H9 (cell line): ENCODE measurements at regions not wholly inside any gene's neighbourhood (a gene's known extent, or its start where the extent isn't known, plus 50 kb on each side); places are given as distances from the start of the nearest gene placed in this dataset.

Experiments
- DNase-seq: peaks from one replicate; pipeline ENCODE4 v3.0.0-alpha.2; 2017
- H2AFZ ChIP-seq: one replicate; pipeline ENCODE4 v1.6.1; 2013; ENCODE audit warnings: mild to moderate bottlenecking, low read length, control low read depth, moderate library complexity
- H2AK5ac ChIP-seq: 2 replicates; pipeline ENCODE4 v1.6.1; 2013; ENCODE audit warnings: low read length, control low read depth, mixed read lengths; ENCODE audit not compliant: insufficient read length
- H2BK120ac ChIP-seq: one replicate; pipeline ENCODE4 v1.6.1; 2013; ENCODE audit warnings: low read depth, mild to moderate bottlenecking, low read length, control low read depth, inconsistent platforms; ENCODE audit not compliant: poor library complexity, severe bottlenecking
- H2BK12ac ChIP-seq: 2 replicates; pipeline ENCODE4 v1.6.1; 2013; ENCODE audit warnings: low read length, control low read depth, mixed read lengths, low read depth; ENCODE audit not compliant: insufficient read length
- H2BK15ac ChIP-seq: 2 replicates; pipeline ENCODE4 v1.6.1; 2013; ENCODE audit warnings: low read depth, low read length, control low read depth
- H2BK20ac ChIP-seq: one replicate; pipeline ENCODE4 v1.6.1; 2013; ENCODE audit warnings: low read depth, mild to moderate bottlenecking, low read length, control low read depth, inconsistent platforms; ENCODE audit not compliant: poor library complexity, severe bottlenecking
- H2BK5ac ChIP-seq: 2 replicates; pipeline ENCODE4 v1.6.1; 2013; ENCODE audit warnings: low read length, control low read depth, mixed read lengths; ENCODE audit not compliant: insufficient read length
- H3K14ac ChIP-seq: 2 replicates; pipeline ENCODE4 v1.6.1; 2013; ENCODE audit warnings: low read length, control low read depth; ENCODE audit not compliant: insufficient read depth
- H3K18ac ChIP-seq: 2 replicates; pipeline ENCODE4 v1.6.1; 2013; ENCODE audit warnings: low read depth, mild to moderate bottlenecking, mixed read lengths, low read length, control low read depth; ENCODE audit not compliant: insufficient read length
- H3K23ac ChIP-seq: 2 replicates; pipeline ENCODE4 v1.6.1; 2013; ENCODE audit warnings: low read length, control low read depth, mixed read lengths, low read depth; ENCODE audit not compliant: insufficient read length
- H3K23me2 ChIP-seq: 2 replicates; pipeline ENCODE4 v1.6.1; 2013; ENCODE audit warnings: low read depth, mild to moderate bottlenecking, mixed read lengths, low read length, control low read depth; ENCODE audit not compliant: insufficient read length, poor library complexity, severe bottlenecking
- H3K27ac ChIP-seq: 2 replicates; pipeline ENCODE4 v1.5.1; 2013; ENCODE audit warnings: low read length, control low read depth, mixed read lengths, low read depth; ENCODE audit not compliant: insufficient read length
- H3K27me3 ChIP-seq: 2 replicates; pipeline ENCODE4 v1.6.1; 2013; ENCODE audit warnings: low read length, control low read depth, inconsistent platforms; ENCODE audit not compliant: insufficient read depth
- H3K4ac ChIP-seq: 2 replicates; pipeline ENCODE4 v1.6.1; 2013; ENCODE audit warnings: low read depth, mild to moderate bottlenecking, control low read depth, inconsistent platforms, low read length, moderate library complexity
- H3K4me1 ChIP-seq: 2 replicates; pipeline ENCODE4 v1.6.1; 2013; ENCODE audit warnings: low read length, control low read depth, inconsistent platforms; ENCODE audit not compliant: insufficient read depth
- H3K4me2 ChIP-seq: 2 replicates; pipeline ENCODE4 v1.6.1; 2013; ENCODE audit warnings: low read length, control low read depth, mixed read lengths; ENCODE audit not compliant: insufficient read length, insufficient read depth
- H3K56ac ChIP-seq: 2 replicates; pipeline ENCODE4 v1.6.1; 2013; ENCODE audit warnings: low read depth, mild to moderate bottlenecking, mixed read lengths, low read length, control low read depth; ENCODE audit not compliant: insufficient read length
- H3K79me1 ChIP-seq: 2 replicates; pipeline ENCODE4 v1.6.1; 2013; ENCODE audit warnings: low read depth, mild to moderate bottlenecking, moderate library complexity, low read length, control low read depth, inconsistent platforms; ENCODE audit not compliant: insufficient read depth, poor library complexity, severe bottlenecking
- H3K79me2 ChIP-seq: 2 replicates; pipeline ENCODE4 v1.6.1; 2013; ENCODE audit warnings: low read length, control low read depth, inconsistent platforms; ENCODE audit not compliant: insufficient read depth
- H3K9ac ChIP-seq: 2 replicates; pipeline ENCODE4 v1.6.1; 2013; ENCODE audit warnings: low read length, control low read depth, mixed read lengths; ENCODE audit not compliant: insufficient read length; ENCODE audit errors: extremely low read depth
- H3K9me3 ChIP-seq: one replicate; pipeline ENCODE4 v1.6.1; 2013; ENCODE audit warnings: low read depth, low read length, inconsistent platforms; ENCODE audit not compliant: control insufficient read depth
- H3T11ph ChIP-seq: one replicate; pipeline ENCODE4 v1.6.1; 2013; ENCODE audit warnings: mild to moderate bottlenecking, low read length, control low read depth, inconsistent platforms
- H4K20me1 ChIP-seq: one replicate; pipeline ENCODE4 v1.6.1; 2013; ENCODE audit not compliant: control insufficient read depth, insufficient read length, insufficient read depth
- H4K5ac ChIP-seq: 2 replicates; pipeline ENCODE4 v1.6.1; 2013; ENCODE audit warnings: low read depth, mild to moderate bottlenecking, mixed read lengths, low read length, control low read depth; ENCODE audit not compliant: insufficient read length
- H4K8ac ChIP-seq: replicated peaks from 2 replicates; pipeline ENCODE4 v1.6.1; 2013; ENCODE audit warnings: low read length, control low read depth, mixed read lengths, low read depth; ENCODE audit not compliant: insufficient read length
- H4K91ac ChIP-seq: 2 replicates; pipeline ENCODE4 v1.6.1; 2013; ENCODE audit warnings: low read depth, mild to moderate bottlenecking, moderate library complexity, mixed read lengths, low read length, control low read depth; ENCODE audit not compliant: insufficient read length
- H3K27ac Mint-ChIP-seq, 3 experiments: 2 replicates in 2 of 3; 3 replicates in 1 of 3; pipeline ENCODE4 v1.8.0; 2020 to 2021; ENCODE audit warnings: mixed read lengths in 3 of 3, mild to moderate bottlenecking in 1 of 3, moderate library complexity in 1 of 3
- H3K27me3 Mint-ChIP-seq: 2 replicates; pipeline ENCODE4 v1.8.0; 2021; ENCODE audit warnings: low read depth, mild to moderate bottlenecking, moderate library complexity, mixed read lengths
- H3K36me3 Mint-ChIP-seq, 3 experiments: 2 replicates in 2 of 3; 3 replicates in 1 of 3; pipeline ENCODE4 v1.8.0; 2020 to 2021; ENCODE audit warnings: low read depth in 3 of 3, mixed read lengths in 3 of 3; ENCODE audit not compliant: insufficient read depth in 1 of 3
- H3K4me1 Mint-ChIP-seq, 2 experiments: 2 replicates each; pipeline ENCODE4 v1.8.0; 2020; ENCODE audit warnings: mixed read lengths in 2 of 2
- H3K4me3 Mint-ChIP-seq, 2 experiments: 2 replicates in 1 of 2; 3 replicates in 1 of 2; pipeline ENCODE4 v1.8.0; 2020 to 2021; ENCODE audit warnings: mild to moderate bottlenecking in 2 of 2, mixed read lengths in 2 of 2, moderate library complexity in 1 of 2
- H3K9me3 Mint-ChIP-seq, 2 experiments: 2 replicates in 1 of 2; 3 replicates in 1 of 2; pipeline ENCODE4 v1.8.0; 2020; ENCODE audit warnings: mild to moderate bottlenecking in 2 of 2, mixed read lengths in 2 of 2, moderate library complexity in 1 of 2
- CTCF ChIP-seq: fragments of 200-600 bp; sonication (generic); conservative IDR thresholded peaks from 3 replicates; pipeline ENCODE4 v1.8.0; 2021; ENCODE audit warnings: antibody characterized with exemption, mild to moderate bottlenecking
- WGBS: extraction: QIAGEN DNeasy Blood & Tissue Kit; methylation state at CpG from one replicate; pipeline ENCODE4 v1.1.7; 2013; ENCODE audit warnings: missing lambda C conversion rate, low lambda C conversion rate, mixed read lengths; ENCODE audit not compliant: insufficient read length; ENCODE audit errors: extremely low coverage; 5-methylcytosine and 5-hydroxymethylcytosine counted together

GRCh38 chr4:105058177-105058812, 88.4 kb upstream of the TET2 start:
- no peak for DNase-seq
- H3K27me3 Mint-ChIP-seq, result no peaks in the 10 kb centered on the region; the same call in 1 of the 2 replicates
- Histone ChIP-seq H4K91ac (no peak overlapping the region), H4K8ac (no peak overlapping the region), H2BK5ac (no peak overlapping the region), H3K23me2 (no peaks in the 10 kb centered on the region), H3T11ph (no peak overlapping the region), H3K4me2 (no peak overlapping the region), H3K9ac (no peak overlapping the region), H4K20me1 (no peaks in the 10 kb centered on the region), H3K4ac (no peak overlapping the region), H3K27ac (no peak overlapping the region), H3K27me3 (no peaks in the 10 kb centered on the region), H3K79me2 (no peaks in the 10 kb centered on the region), H2AFZ (no peak overlapping the region), H3K23ac (no peak overlapping the region), H2AK5ac (no peak overlapping the region), H2BK12ac (no peak overlapping the region), H3K18ac (no peak overlapping the region), H4K5ac (no peak overlapping the region), H3K4me1 (peaks cover 3% of the 10 kb centered on the region; the same call in 1 of the 2 replicates), H3K14ac (no peak overlapping the region), H3K9me3 (no peaks in the 10 kb centered on the region), H3K56ac (no peak overlapping the region), H2BK20ac (no peak overlapping the region), H3K79me1 (no peaks in the 10 kb centered on the region), H2BK120ac (no peak overlapping the region), H2BK15ac (no peak overlapping the region)
- no peak for TF ChIP-seq CTCF
- WGBS, result no CpG with 5 or more reads among the region's 3 CpGs
- no peak overlapping the region for H3K27ac Mint-ChIP-seq
- peaks cover 11 to 12% of the 10 kb centered on the region in 2 experiments for H3K4me1 Mint-ChIP-seq
- H3K36me3 Mint-ChIP-seq, result no peaks in the 10 kb centered on the region
- H3K9me3 Mint-ChIP-seq, result no peaks in the 10 kb centered on the region
- no peak overlapping the region for H3K4me3 Mint-ChIP-seq
